PC-3 (cell line): ENCODE measurements at regions not wholly inside any gene's neighbourhood (a gene's known extent, or its start where the extent isn't known, plus 50 kb on each side); places are given as distances from the start of the nearest gene placed in this dataset.
A peak's percentile ranks its signal among the peaks of the same experiment; 100 is the strongest.

Experiments used
- ATAC-seq: fragments of 200-7000 bp; cut with Tn5 transposase; 2 replicates; pipeline ENCODE4 v1.9.1; 2020; ENCODE audit warnings: mild to moderate bottlenecking, moderate library complexity
- BruUV-seq: library from RNA; stranded (reverse); fragments of 400-500 nt; replicated peaks from 2 replicates; lab custom pipeline; 2021; lab: Mats Ljungman, UMichigan
- CTCF ChIA-PET: fragments of 300-600 bp; sonication (Branson Sonifier 250); formaldehyde crosslinking; loops from one replicate; lab custom pipeline; 2022; ENCODE audit warnings: antibody characterized with exemption; lab: Charles Lee
- POLR2A ChIA-PET: fragments of 300-600 bp; sonication (Branson Sonifier 250); formaldehyde crosslinking; loops from one replicate; lab custom pipeline; 2022; ENCODE audit warnings: antibody characterized with exemption; ENCODE audit not compliant: unreplicated experiment; lab: Charles Lee
- DNase-seq: peaks from one replicate; pipeline ENCODE4 v3.0.0-alpha.2; 2015
- H2AFZ ChIP-seq: fragments of 300-600 bp; sonication (generic); 2 replicates; pipeline ENCODE4 v1.6.0; 2016; ENCODE audit warnings: antibody characterized with exemption, low read length
- H3F3A ChIP-seq: fragments of 300-600 bp; sonication (generic); one replicate; pipeline ENCODE4 v1.6.0; 2017; ENCODE audit warnings: antibody characterized with exemption, low read length, control low read depth, mild to moderate bottlenecking; ENCODE audit not compliant: unreplicated experiment
- H3K27ac ChIP-seq: fragments of 300-600 bp; sonication (generic); 2 replicates; pipeline ENCODE4 v1.5.1; 2016; ENCODE audit warnings: mild to moderate bottlenecking, low read length
- H3K27me3 ChIP-seq: fragments of 300-600 bp; sonication (generic); 2 replicates; pipeline ENCODE4 v1.6.1; 2016; ENCODE audit warnings: low read length, mixed read lengths
- H3K36me3 ChIP-seq: fragments of 300-600 bp; sonication (generic); 2 replicates; pipeline ENCODE4 v1.6.1; 2016; ENCODE audit warnings: low read depth, mixed run types, low read length, mixed read lengths
- H3K4me1 ChIP-seq: fragments of 300-600 bp; sonication (generic); 2 replicates; pipeline ENCODE4 v1.5.1; 2016; ENCODE audit warnings: low read length; ENCODE audit not compliant: insufficient read depth
- H3K4me2 ChIP-seq: fragments of 300-600 bp; sonication (generic); 2 replicates; pipeline ENCODE4 v1.6.0; 2016; ENCODE audit warnings: low read length
- H3K4me3 ChIP-seq: fragments of 300-600 bp; sonication (generic); 2 replicates; pipeline ENCODE4 v1.5.1; 2016; ENCODE audit warnings: mild to moderate bottlenecking, low read length, mixed read lengths
- H3K79me2 ChIP-seq: fragments of 300-600 bp; sonication (generic); 2 replicates; pipeline ENCODE4 v1.6.1; 2017; ENCODE audit warnings: low read length, mixed read lengths
- H3K9ac ChIP-seq: fragments of 300-600 bp; sonication (generic); 2 replicates; pipeline ENCODE4 v1.6.0; 2016; ENCODE audit warnings: mild to moderate bottlenecking, low read length
- H3K9me2 ChIP-seq: fragments of 300-600 bp; sonication (generic); replicated peaks from 2 replicates; pipeline ENCODE4 v1.6.1; 2016; ENCODE audit warnings: mixed run types, low read length, mixed read lengths
- H3K9me3 ChIP-seq: fragments of 300-600 bp; sonication (generic); 2 replicates; pipeline ENCODE4 v1.6.1; 2016; ENCODE audit warnings: low read length, mixed read lengths
- H4K20me1 ChIP-seq: fragments of 300-600 bp; sonication (generic); 2 replicates; pipeline ENCODE4 v1.6.1; 2016; ENCODE audit warnings: low read length, mixed read lengths
- CTCF ChIP-seq: fragments of 300-600 bp; sonication (generic); conservative IDR thresholded peaks from 2 replicates; pipeline ENCODE4 v1.5.1; 2017; ENCODE audit warnings: antibody characterized with exemption, low read depth, mild to moderate bottlenecking, low read length
- EZH2 ChIP-seq: fragments of 300-600 bp; sonication (generic); IDR thresholded peaks from one replicate; pipeline ENCODE4 v1.6.1; 2017; ENCODE audit warnings: antibody characterized with exemption, mild to moderate bottlenecking, low read length; ENCODE audit not compliant: unreplicated experiment
- EZH2phosphoT487 ChIP-seq: fragments of 300-600 bp; sonication (generic); IDR thresholded peaks from 2 replicates; pipeline ENCODE4 v1.6.1; 2018; ENCODE audit warnings: mild to moderate bottlenecking, antibody characterized with exemption, low read length, borderline replicate concordance
- intact Hi-C: fragments of 100-400 bp; cut with micrococcal nuclease; formaldehyde crosslinking; loops from 2 replicates; pipeline ENCODE4 v1.9.0; 2023

GRCh38 chr5:174348311-174348981 lies 302.9 kb downstream of the NSG2 start:
- Histone ChIP-seq H3K9ac (no peak overlapping the region), H3K4me2 (no peak overlapping the region), H3K9me3 (no peaks in the 10 kb centered on the region), H3K27me3 (peaks cover 8% of the 10 kb centered on the region), H3K4me1 (no peaks in the 10 kb centered on the region), H3K36me3 (no peaks in the 10 kb centered on the region), H3K27ac (no peak overlapping the region), H2AFZ (no peak overlapping the region), H3K9me2 (no peaks in the 10 kb centered on the region), H3K79me2 (no peaks in the 10 kb centered on the region), H4K20me1 (no peaks in the 10 kb centered on the region), H3F3A (no peaks in the 10 kb centered on the region), H3K4me3 (no peak overlapping the region)
- ATAC-seq = no peak
- TF ChIP-seq EZH2phosphoT487 = no peak
- BruUV-seq = no TSS peak
- intact Hi-C loops = no loop called here
- DNase-seq = no peak
- CTCF ChIA-PET = no interaction called here
- POLR2A ChIA-PET = no interaction called here

GRCh38 chr5:174352681-174353080 lies 307.2 kb downstream of the NSG2 start:
- BruUV-seq = no TSS peak
- ChIA-PET POLR2A (no interaction called here), CTCF (no interaction called here)
- Histone ChIP-seq H3K4me3 (no peak overlapping the region), H3K9me3 (no peaks in the 10 kb centered on the region), H3K9ac (no peak overlapping the region), H3K27me3 (no peaks in the 10 kb centered on the region), H3K36me3 (no peaks in the 10 kb centered on the region), H3K9me2 (no peaks in the 10 kb centered on the region), H3K79me2 (no peaks in the 10 kb centered on the region), H3K4me2 (no peak overlapping the region), H2AFZ (no peak overlapping the region), H4K20me1 (no peaks in the 10 kb centered on the region), H3F3A (no peaks in the 10 kb centered on the region), H3K4me1 (peaks cover 21% of the 10 kb centered on the region), H3K27ac (no peak overlapping the region)
- TF ChIP-seq CTCF = no peak
- no peak for TF ChIP-seq EZH2phosphoT487
- TF ChIP-seq EZH2 = no peak
- ATAC-seq (no peak), DNase-seq (no peak)
- intact Hi-C loops = no loop called here

GRCh38 chr5:174354571-174354970 lies 309.1 kb downstream of the NSG2 start:
- DNase-seq (no peak), ATAC-seq (no peak)
- peak overlapping the region; percentile 57 for H3K9ac ChIP-seq
- no peaks in the 10 kb centered on the region for H3K9me2 ChIP-seq
- H3K4me3 ChIP-seq = no peak overlapping the region
- no peaks in the 10 kb centered on the region for H4K20me1 ChIP-seq
- peak overlapping the region; percentile 93 for H3K27ac ChIP-seq
- H2AFZ ChIP-seq = no peak overlapping the region
- no peaks in the 10 kb centered on the region for H3K27me3 ChIP-seq
- no peak for TF ChIP-seq EZH2
- TF ChIP-seq EZH2phosphoT487 = no peak
- no peak for TF ChIP-seq CTCF
- H3K4me2 ChIP-seq = peak overlapping the region; percentile 36
- intact Hi-C loops = no loop called here
- H3F3A ChIP-seq = no peaks in the 10 kb centered on the region
- H3K36me3 ChIP-seq = no peaks in the 10 kb centered on the region
- BruUV-seq = no TSS peak
- H3K79me2 ChIP-seq = no peaks in the 10 kb centered on the region
- H3K4me1 ChIP-seq = peaks cover 21% of the 10 kb centered on the region
- CTCF ChIA-PET = no interaction called here
- no peaks in the 10 kb centered on the region for H3K9me3 ChIP-seq
- POLR2A ChIA-PET = no interaction called here
